ENCODE measurements at regions not wholly inside any gene's neighbourhood (a gene's known extent, or its start where the extent isn't known, plus 50 kb on each side); places are given as distances from the start of the nearest gene placed in this dataset.

DNA sequence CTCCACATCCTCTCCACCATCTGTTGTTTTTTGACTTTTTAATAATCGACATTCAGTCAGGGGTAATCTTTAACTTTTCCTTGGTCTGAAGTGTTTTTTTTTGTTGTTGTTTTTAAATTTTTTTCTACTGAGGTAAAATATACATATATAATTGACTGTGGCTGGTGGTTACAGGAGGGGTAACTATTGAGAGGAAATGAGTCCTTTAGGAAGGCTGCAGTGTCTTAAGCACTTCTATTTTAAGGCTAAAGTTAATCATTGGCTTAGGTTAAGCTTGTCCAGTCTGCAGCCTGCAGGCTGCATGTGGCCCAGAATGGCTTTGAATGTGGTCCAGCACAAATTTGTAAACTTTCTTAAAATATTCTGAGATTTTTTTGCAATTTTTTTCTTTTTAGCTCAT, 172.5 kb downstream of the CTH start:
- TF ChIP-seq, protein P1, sequence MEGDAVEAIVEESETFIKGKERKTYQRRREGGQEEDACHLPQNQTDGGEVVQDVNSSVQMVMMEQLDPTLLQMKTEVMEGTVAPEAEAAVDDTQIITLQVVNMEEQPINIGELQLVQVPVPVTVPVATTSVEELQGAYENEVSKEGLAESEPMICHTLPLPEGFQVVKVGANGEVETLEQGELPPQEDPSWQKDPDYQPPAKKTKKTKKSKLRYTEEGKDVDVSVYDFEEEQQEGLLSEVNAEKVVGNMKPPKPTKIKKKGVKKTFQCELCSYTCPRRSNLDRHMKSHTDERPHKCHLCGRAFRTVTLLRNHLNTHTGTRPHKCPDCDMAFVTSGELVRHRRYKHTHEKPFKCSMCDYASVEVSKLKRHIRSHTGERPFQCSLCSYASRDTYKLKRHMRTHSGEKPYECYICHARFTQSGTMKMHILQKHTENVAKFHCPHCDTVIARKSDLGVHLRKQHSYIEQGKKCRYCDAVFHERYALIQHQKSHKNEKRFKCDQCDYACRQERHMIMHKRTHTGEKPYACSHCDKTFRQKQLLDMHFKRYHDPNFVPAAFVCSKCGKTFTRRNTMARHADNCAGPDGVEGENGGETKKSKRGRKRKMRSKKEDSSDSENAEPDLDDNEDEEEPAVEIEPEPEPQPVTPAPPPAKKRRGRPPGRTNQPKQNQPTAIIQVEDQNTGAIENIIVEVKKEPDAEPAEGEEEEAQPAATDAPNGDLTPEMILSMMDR (conservative IDR thresholded peaks at IDR 0.05), result no peak
- no peaks in the 10 kb centered on the region for H3K27me3 Mint-ChIP-seq (ENCODE audit: low read depth)
- Histone ChIP-seq H3K9me3 (ENCODE audit: control insufficient read depth, low read depth, low read length) (no peaks in the 10 kb centered on the region), H2BK120ac (ENCODE audit: low read depth, low read length, poor library complexity, severe bottlenecking) (no peak overlapping the region), H4K20me1 (ENCODE audit: control insufficient read depth, insufficient read depth, insufficient read length) (no peaks in the 10 kb centered on the region), H2BK20ac (ENCODE audit: low read depth, low read length, poor library complexity, severe bottlenecking) (no peak overlapping the region), H3K18ac (ENCODE audit: insufficient read length, low read depth, low read length) (no peak overlapping the region), H2BK15ac (ENCODE audit: low read depth, low read length) (no peak overlapping the region), H4K8ac (replicated peaks; ENCODE audit: insufficient read length, low read depth, low read length) (no peak overlapping the region), H2AK5ac (ENCODE audit: insufficient read length, low read length) (no peak overlapping the region), H3K27me3 (ENCODE audit: insufficient read depth, low read length) (no peaks in the 10 kb centered on the region), H3K27ac (ENCODE audit: insufficient read length, low read depth, low read length) (no peak overlapping the region), H3T11ph (ENCODE audit: low read length) (no peak overlapping the region), H4K5ac (ENCODE audit: insufficient read length, low read depth, low read length) (no peak overlapping the region), H3K56ac (ENCODE audit: insufficient read length, low read depth, low read length) (no peak overlapping the region), H2BK5ac (ENCODE audit: insufficient read length, low read length) (no peak overlapping the region), H3K79me2 (ENCODE audit: insufficient read depth, low read length) (no peaks in the 10 kb centered on the region), H3K9ac (ENCODE audit: extremely low read depth, insufficient read length, low read length) (no peak overlapping the region), H3K14ac (ENCODE audit: insufficient read depth, low read length) (no peak overlapping the region), H3K79me1 (ENCODE audit: insufficient read depth, low read depth, low read length, poor library complexity, severe bottlenecking) (no peaks in the 10 kb centered on the region), H2AFZ (ENCODE audit: low read length) (no peak overlapping the region), H3K4ac (ENCODE audit: low read depth, low read length) (no peak overlapping the region), H3K23me2 (ENCODE audit: insufficient read length, low read depth, low read length, poor library complexity, severe bottlenecking) (no peaks in the 10 kb centered on the region), H3K23ac (ENCODE audit: insufficient read length, low read depth, low read length) (no peak overlapping the region), H3K4me2 (ENCODE audit: insufficient read depth, insufficient read length, low read length) (no peak overlapping the region), H2BK12ac (ENCODE audit: insufficient read length, low read depth, low read length) (no peak overlapping the region), H4K91ac (ENCODE audit: insufficient read length, low read depth, low read length) (no peak overlapping the region), H3K4me1 (ENCODE audit: insufficient read depth, low read length) (peaks cover 6% of the 10 kb centered on the region; the same call in 1 of the 2 replicates)
- H3K27ac Mint-ChIP-seq, result peak overlapping the region in 2 of 3 experiments; percentile 21 to 26; a peak in 1 of 7 replicates
- DNase-seq, result no peak
- H3K4me1 Mint-ChIP-seq, result peaks cover 28 to 34% of the 10 kb centered on the region in 2 experiments
- no CpG with 5 or more reads among the region's 1 CpG for WGBS (ENCODE audit: extremely low coverage, insufficient read length, low lambda C conversion rate)
- peaks cover 4 to 7% of the 10 kb centered on the region in 2 experiments; a peak in 4 of 5 replicates for H3K9me3 Mint-ChIP-seq
- no peak overlapping the region for H3K4me3 Mint-ChIP-seq
- H3K36me3 Mint-ChIP-seq (ENCODE audit: insufficient read depth in 1 of 3, low read depth in 3 of 3), result peaks cover 0 to 3% (median 2%) of the 10 kb centered on the region in 3 experiments; a peak in 5 of 7 replicates

All from H9 (cell line).